Muscle of leg (tissue), 3 donors: ENCODE measurements at regions not wholly inside any gene's neighbourhood (a gene's known extent, or its start where the extent isn't known, plus 50 kb on each side); places are given as distances from the start of the nearest gene placed in this dataset.
"Not testable (repeated sequence)": the region's sequence is repeated elsewhere in the genome, so short reads cannot be mapped to it uniquely, and the experiment has no call there.

ENCODE experiments used
- DNase-seq: peaks from one replicate; pipeline ENCODE4 v3.0.0; 2013
- H3K27ac ChIP-seq: one replicate; pipeline ENCODE4 v1.5.1; 2013; ENCODE audit warnings: mild to moderate bottlenecking, low read length, control low read depth
- H3K27me3 ChIP-seq: one replicate; pipeline ENCODE4 v1.6.1; 2013; ENCODE audit warnings: low read length; ENCODE audit not compliant: control insufficient read depth, insufficient read depth
- H3K36me3 ChIP-seq: one replicate; pipeline ENCODE4 v1.6.1; 2013; ENCODE audit warnings: low read length; ENCODE audit not compliant: control insufficient read depth, insufficient read depth
- H3K4me1 ChIP-seq: one replicate; pipeline ENCODE4 v1.6.1; 2013; ENCODE audit warnings: low read length; ENCODE audit not compliant: control insufficient read depth, insufficient read depth
- H3K4me3 ChIP-seq: one replicate; pipeline ENCODE4 v1.5.1; 2013; ENCODE audit warnings: low read length, control low read depth
- H3K9me3 ChIP-seq: replicated peaks from 2 replicates; pipeline ENCODE4 v1.6.1; 2013; ENCODE audit warnings: low read depth, low read length; ENCODE audit not compliant: control insufficient read depth
- whole genome bisulfite sequencing: methylation state at CpG from one replicate; pipeline ENCODE4 v1.1.5; 2013; ENCODE audit warnings: missing lambda C conversion rate; ENCODE audit not compliant: insufficient coverage; 5-methylcytosine and 5-hydroxymethylcytosine counted together

GRCh38 chr5:39652481-39652880 lies 227.7 kb upstream of the DAB2 start:
- 82% methylated on average over 4 of the region's 6 CpGs for WGBS
- H3K27ac ChIP-seq, result not testable (repeated sequence)

GRCh38 chr5:39652036-39652435 lies 227.3 kb upstream of the DAB2 start:
- 87% methylated on average over 2 of the region's 4 CpGs for WGBS

More at GRCh38 chr5:39652481-39652880, 227.7 kb upstream of the DAB2 start:
- H3K9me3 ChIP-seq, DNase-seq, H3K4me1 ChIP-seq, H3K27me3 ChIP-seq, H3K36me3 ChIP-seq, H3K4me3 ChIP-seq: not testable (repeated sequence)

DNA sequence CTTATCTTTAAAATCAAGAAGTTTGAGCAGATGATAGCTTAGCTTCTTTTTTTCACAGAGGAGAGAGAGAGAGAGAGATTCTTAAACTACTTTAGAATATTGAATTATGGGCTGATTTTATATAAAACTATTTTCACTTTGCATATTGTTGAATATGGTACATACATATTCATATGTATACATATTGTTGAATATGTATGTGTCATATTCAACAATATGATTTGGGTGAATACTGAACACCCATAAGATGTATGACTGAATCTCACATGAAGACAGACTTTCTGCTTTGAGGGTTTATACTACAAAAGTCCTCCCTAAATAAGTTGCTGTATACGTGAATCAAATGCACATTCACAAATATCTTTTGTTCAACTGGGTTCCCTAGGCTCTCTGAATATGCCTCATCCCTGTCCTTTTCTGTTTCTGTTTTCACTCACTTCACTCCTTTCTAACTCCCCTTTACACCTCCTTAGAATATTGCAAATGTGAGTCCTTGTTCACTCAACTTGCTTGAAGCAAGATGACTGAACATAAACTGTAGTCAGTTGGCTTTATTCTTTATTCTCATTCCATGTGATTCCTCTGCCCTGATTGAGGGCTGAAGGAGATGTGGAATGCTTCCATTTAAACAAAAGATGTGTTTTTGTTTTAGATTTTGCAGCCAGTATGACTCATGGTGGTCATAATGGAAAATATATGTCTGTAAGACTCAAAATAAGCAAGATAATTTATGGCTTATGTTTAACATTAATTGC lies 225.4 kb upstream of the DAB2 start:
- no peaks in the 10 kb centered on the region for H3K4me1 ChIP-seq
- no CpG with 5 or more reads among the region's 1 CpG for WGBS
- no peak for DNase-seq
- H3K9me3 ChIP-seq, result no peaks in the 10 kb centered on the region
- no peak overlapping the region for H3K4me3 ChIP-seq
- no peak overlapping the region for H3K27ac ChIP-seq
- no peaks in the 10 kb centered on the region for H3K36me3 ChIP-seq
- H3K27me3 ChIP-seq, result no peaks in the 10 kb centered on the region

More at GRCh38 chr5:39652036-39652435, 227.3 kb upstream of the DAB2 start:
- DNase-seq, result no peak
- Histone ChIP-seq H3K9me3 (no peaks in the 10 kb centered on the region), H3K4me3 (no peak overlapping the region), H3K27ac (no peak overlapping the region), H3K4me1 (no peaks in the 10 kb centered on the region), H3K27me3 (no peaks in the 10 kb centered on the region), H3K36me3 (no peaks in the 10 kb centered on the region)

GRCh38 chr5:39648848-39649227 lies 224.1 kb upstream of the DAB2 start:
- no peaks in the 10 kb centered on the region for H3K9me3 ChIP-seq
- H3K4me1 ChIP-seq, result no peaks in the 10 kb centered on the region
- 100% methylated on average over 1 of the region's 7 CpGs for WGBS
- H3K27me3 ChIP-seq, result no peaks in the 10 kb centered on the region
- H3K4me3 ChIP-seq, result no peak overlapping the region
- no peak overlapping the region for H3K27ac ChIP-seq
- no peaks in the 10 kb centered on the region for H3K36me3 ChIP-seq
- no peak for DNase-seq

- no peak for DNase-seq
- H3K27me3 ChIP-seq, result no peaks in the 10 kb centered on the region
- H3K27ac ChIP-seq, result no peak overlapping the region
- no peaks in the 10 kb centered on the region for H3K36me3 ChIP-seq
- H3K4me3 ChIP-seq, result no peak overlapping the region
- H3K4me1 ChIP-seq, result no peaks in the 10 kb centered on the region
- no peaks in the 10 kb centered on the region for H3K9me3 ChIP-seq
- WGBS, result no CpG with 5 or more reads among the region's 3 CpGs
Measured at GRCh38 chr5:39648085-39648847, 223.5 kb upstream of the DAB2 start.

DNA sequence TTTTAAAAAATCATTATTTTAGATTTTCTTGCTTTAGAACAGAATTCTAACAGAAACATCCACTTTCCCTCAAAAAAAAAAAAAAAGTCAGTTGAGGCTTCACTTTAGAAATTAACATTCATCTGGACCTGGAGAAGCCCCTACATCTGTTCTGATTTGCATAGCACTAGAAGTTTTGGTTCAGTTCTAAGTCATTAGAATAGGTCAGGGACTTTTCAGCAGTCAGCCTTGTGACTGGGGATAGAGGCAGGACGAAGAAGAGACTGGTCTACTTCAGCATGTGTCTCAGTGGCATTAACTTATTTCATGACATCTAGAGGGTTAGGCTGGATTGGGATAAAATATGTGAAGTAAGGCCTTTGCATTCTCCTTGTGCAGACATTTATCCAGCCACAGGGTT lies 215.8 kb upstream of the DAB2 start:
- no peak for DNase-seq
- no peaks in the 10 kb centered on the region for H3K4me1 ChIP-seq
- no peaks in the 10 kb centered on the region for H3K36me3 ChIP-seq
- no peaks in the 10 kb centered on the region for H3K9me3 ChIP-seq
- no CpG with 5 or more reads among the region's 1 CpG for WGBS
- no peak overlapping the region for H3K4me3 ChIP-seq
- no peak overlapping the region for H3K27ac ChIP-seq
- no peaks in the 10 kb centered on the region for H3K27me3 ChIP-seq

DNA sequence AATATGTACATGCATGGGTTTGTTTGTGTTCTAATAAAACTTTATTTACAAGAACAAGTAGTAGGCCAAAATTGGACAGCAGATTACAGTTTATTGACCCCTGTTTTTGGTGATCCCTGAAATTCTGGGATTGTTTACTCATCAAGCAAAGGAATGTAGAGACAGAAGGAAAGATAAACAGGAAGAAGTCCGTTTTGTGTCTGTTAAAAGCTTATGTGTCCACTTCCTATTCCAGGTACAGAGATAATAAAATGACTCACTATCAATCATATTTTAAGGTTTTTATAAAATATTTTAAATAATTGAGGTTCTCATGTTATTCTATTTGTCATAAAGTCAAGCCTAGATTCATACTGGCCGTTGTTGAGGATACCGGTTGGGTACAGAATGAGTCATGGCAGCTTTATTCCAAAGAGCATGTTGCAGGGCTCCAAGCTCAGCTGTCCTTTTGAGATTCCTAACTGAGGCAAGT lies 214.9 kb upstream of the DAB2 start:
- DNase-seq, result no peak
- no peaks in the 10 kb centered on the region for H3K4me1 ChIP-seq
- H3K9me3 ChIP-seq, result no peaks in the 10 kb centered on the region
- H3K4me3 ChIP-seq, result no peak overlapping the region
- H3K36me3 ChIP-seq, result no peaks in the 10 kb centered on the region
- WGBS, result 82% methylated on average over 2 of the region's 3 CpGs
- no peak overlapping the region for H3K27ac ChIP-seq
- H3K27me3 ChIP-seq, result no peaks in the 10 kb centered on the region

GRCh38 chr5:39638813-39639212 lies 214.0 kb upstream of the DAB2 start:
- Histone ChIP-seq H3K36me3 (no peaks in the 10 kb centered on the region), H3K4me1 (no peaks in the 10 kb centered on the region)

DNA sequence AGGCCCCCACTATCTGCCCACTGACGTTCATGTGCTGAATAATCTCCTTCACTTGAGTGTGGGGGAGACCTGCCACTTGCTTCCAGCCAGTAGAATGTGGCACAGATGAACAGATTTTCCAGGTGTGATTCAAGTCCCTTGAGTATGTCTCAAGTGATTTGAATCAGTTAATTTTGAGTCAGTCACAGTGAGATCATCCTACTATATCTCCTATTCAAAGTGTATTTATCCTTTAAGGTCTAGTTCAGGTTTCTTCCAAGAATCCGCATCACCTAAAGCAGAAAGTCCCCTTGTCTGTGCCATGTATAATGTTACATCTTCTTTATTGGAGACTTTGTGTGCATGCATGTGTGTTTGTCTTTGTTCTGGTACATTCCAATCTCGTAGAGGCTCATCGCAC lies 208.3 kb upstream of the DAB2 start:
- Histone ChIP-seq H3K9me3 (no peaks in the 10 kb centered on the region), H3K4me3 (no peak overlapping the region), H3K27ac (no peak overlapping the region), H3K27me3 (no peaks in the 10 kb centered on the region), H3K36me3 (no peaks in the 10 kb centered on the region), H3K4me1 (no peaks in the 10 kb centered on the region)
- 70% methylated on average over 1 of the region's 4 CpGs for WGBS
- no peak for DNase-seq

More at GRCh38 chr5:39638813-39639212, 214.0 kb upstream of the DAB2 start:
- Histone ChIP-seq H3K27ac (no peak overlapping the region), H3K9me3 (no peaks in the 10 kb centered on the region), H3K27me3 (no peaks in the 10 kb centered on the region), H3K4me3 (no peak overlapping the region)
- no peak for DNase-seq

DNA sequence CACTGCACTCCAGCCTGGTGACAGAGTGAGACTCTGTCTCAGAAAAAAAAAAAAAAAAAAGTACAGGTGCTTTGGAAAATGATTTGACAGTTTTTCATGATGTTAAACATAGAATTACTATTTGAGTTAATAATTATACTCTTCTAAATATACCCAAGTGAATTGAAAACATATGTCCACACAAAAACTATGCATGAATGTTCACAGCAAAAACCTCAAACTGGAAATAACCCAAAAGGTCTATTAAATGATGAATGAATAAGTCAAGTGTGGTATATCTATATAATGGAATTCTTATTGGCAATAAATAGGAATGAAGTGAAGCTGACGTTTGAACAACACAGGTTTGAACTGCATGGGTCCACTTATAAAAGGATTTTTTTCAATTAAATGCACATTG lies 207.2 kb upstream of the DAB2 start:
- Histone ChIP-seq H3K27ac (no peak overlapping the region), H3K36me3 (no peaks in the 10 kb centered on the region), H3K4me3 (no peak overlapping the region), H3K27me3 (no peaks in the 10 kb centered on the region), H3K9me3 (no peaks in the 10 kb centered on the region), H3K4me1 (no peaks in the 10 kb centered on the region)
- 33% methylated on average over 1 of the region's 1 CpG for WGBS
- DNase-seq, result no peak
